Keratinocyte (primary cell): ENCODE measurements at regions not wholly inside any gene's neighbourhood (a gene's known extent, or its start where the extent isn't known, plus 50 kb on each side); places are given as distances from the start of the nearest gene placed in this dataset.

Experiments used
- DNase-seq: peaks from one replicate; pipeline ENCODE4 v3.0.0-alpha.2; 2011; ENCODE audit warnings: low read depth, missing footprints, low spot score
- FAIRE-seq: peaks from 2 replicates; lab custom pipeline; 2011; peaks lifted over from hg19 to GRCh38; lab: Jason Lieb, UNC
- H2AFZ ChIP-seq: 2 replicates; pipeline ENCODE4 v1.6.0; 2012; ENCODE audit warnings: low read length, control low read depth, inconsistent platforms; ENCODE audit not compliant: control insufficient read depth
- H3K27ac ChIP-seq: 2 replicates; pipeline ENCODE4 v1.5.1; 2011; ENCODE audit warnings: low read length; ENCODE audit not compliant: control insufficient read depth, insufficient read depth
- H3K27me3 ChIP-seq: 3 replicates; pipeline ENCODE4 v1.6.0; 2011; ENCODE audit warnings: low read length; ENCODE audit not compliant: control insufficient read depth, insufficient read depth; ENCODE audit errors: extremely low read depth
- H3K36me3 ChIP-seq, 2 experiments: 2 replicates in 1 of 2; 3 replicates in 1 of 2; pipeline ENCODE4 v1.5.1; 2011; ENCODE audit warnings: low read length in 2 of 2, mild to moderate bottlenecking in 1 of 2; ENCODE audit not compliant: control insufficient read depth in 2 of 2, insufficient read depth in 2 of 2; ENCODE audit errors: extremely low read depth in 1 of 2
- H3K4me1 ChIP-seq: 3 replicates; pipeline ENCODE4 v1.5.1; 2011; ENCODE audit warnings: low read length; ENCODE audit not compliant: control insufficient read depth, insufficient read depth; ENCODE audit errors: extremely low read depth
- H3K4me2 ChIP-seq: 3 replicates; pipeline ENCODE4 v1.6.0; 2011; ENCODE audit warnings: low read depth, low read length; ENCODE audit not compliant: control insufficient read depth, insufficient read depth; ENCODE audit errors: extremely low read depth
- H3K4me3 ChIP-seq, 3 experiments: fragments of 200-600 bp in 1 of 3; sonication (generic) in 1 of 3; 2 replicates in 2 of 3; 3 replicates in 1 of 3; pipeline ENCODE4 v1.5.1; 2011 to 2016; ENCODE audit warnings: low read length in 3 of 3, mild to moderate bottlenecking in 3 of 3, control low read depth in 2 of 3, inconsistent platforms in 1 of 3, low read depth in 1 of 3, mixed read lengths in 1 of 3, mixed run types in 1 of 3, moderate library complexity in 1 of 3; ENCODE audit not compliant: control insufficient read depth in 2 of 3, insufficient read depth in 2 of 3; ENCODE audit errors: extremely low read depth in 1 of 3
- H3K79me2 ChIP-seq: 2 replicates; pipeline ENCODE4 v1.6.0; 2012; ENCODE audit warnings: low read length; ENCODE audit not compliant: control insufficient read depth, insufficient read depth
- H3K9ac ChIP-seq: 3 replicates; pipeline ENCODE4 v1.6.0; 2011; ENCODE audit warnings: low read length; ENCODE audit not compliant: control insufficient read depth, insufficient read depth; ENCODE audit errors: extremely low read depth
- H3K9me1 ChIP-seq: 3 replicates; pipeline ENCODE4 v1.6.0; 2011; ENCODE audit warnings: low read length; ENCODE audit not compliant: control insufficient read depth, insufficient read depth; ENCODE audit errors: extremely low read depth
- H3K9me3 ChIP-seq: 2 replicates; pipeline ENCODE4 v1.5.1; 2012; ENCODE audit warnings: low read depth, low read length; ENCODE audit not compliant: control insufficient read depth
- H4K20me1 ChIP-seq: 3 replicates; pipeline ENCODE4 v1.6.0; 2011; ENCODE audit warnings: low read length; ENCODE audit not compliant: control insufficient read depth, insufficient read depth; ENCODE audit errors: extremely low read depth
- EZH2 ChIP-seq: IDR thresholded peaks from one replicate; pipeline ENCODE4 v1.6.1; 2012; ENCODE audit warnings: inconsistent platforms, mild to moderate bottlenecking, low read length, moderate library complexity
- dilution Hi-C: fragments of 300-500 bp; cut with MboI; formaldehyde crosslinking; loops from one replicate; pipeline ENCODE4 v1.7.0; 2020; ENCODE audit warnings: low sequenced_read_pairs; ENCODE audit not compliant: extremely low pct_ligation_motif_present
- TF ChIP-seq, protein P1 (sequence below), 3 experiments: IDR thresholded peaks in 1 of 3; conservative IDR thresholded peaks in 1 of 3; optimal IDR thresholded peaks in 1 of 3; 2 replicates in 2 of 3; 3 replicates in 1 of 3; pipeline versions ENCODE3 to v1.5.1; 2011; ENCODE audit warnings: low read length in 3 of 3, mild to moderate bottlenecking in 3 of 3, moderate library complexity in 2 of 3, control low read depth in 1 of 3, inconsistent platforms in 1 of 3; ENCODE audit not compliant: insufficient read depth in 2 of 3; ENCODE audit errors: extremely low read depth in 1 of 3

GRCh38 chr4:45363931-45364330 lies 637.6 kb upstream of the GNPDA2 start:
- Histone ChIP-seq H3K36me3 (no peaks in the 10 kb centered on the region), H2AFZ (no peak overlapping the region), H3K9me3 (no peaks in the 10 kb centered on the region), H3K4me1 (no peaks in the 10 kb centered on the region), H3K4me3 (no peak overlapping the region), H3K27ac (no peak overlapping the region), H3K9ac (no peak overlapping the region), H3K27me3 (no peaks in the 10 kb centered on the region), H3K79me2 (no peaks in the 10 kb centered on the region), H4K20me1 (no peaks in the 10 kb centered on the region), H3K4me2 (no peak overlapping the region), H3K9me1 (no peaks in the 10 kb centered on the region)
- DNase-seq, result no peak
- TF ChIP-seq, protein P1, sequence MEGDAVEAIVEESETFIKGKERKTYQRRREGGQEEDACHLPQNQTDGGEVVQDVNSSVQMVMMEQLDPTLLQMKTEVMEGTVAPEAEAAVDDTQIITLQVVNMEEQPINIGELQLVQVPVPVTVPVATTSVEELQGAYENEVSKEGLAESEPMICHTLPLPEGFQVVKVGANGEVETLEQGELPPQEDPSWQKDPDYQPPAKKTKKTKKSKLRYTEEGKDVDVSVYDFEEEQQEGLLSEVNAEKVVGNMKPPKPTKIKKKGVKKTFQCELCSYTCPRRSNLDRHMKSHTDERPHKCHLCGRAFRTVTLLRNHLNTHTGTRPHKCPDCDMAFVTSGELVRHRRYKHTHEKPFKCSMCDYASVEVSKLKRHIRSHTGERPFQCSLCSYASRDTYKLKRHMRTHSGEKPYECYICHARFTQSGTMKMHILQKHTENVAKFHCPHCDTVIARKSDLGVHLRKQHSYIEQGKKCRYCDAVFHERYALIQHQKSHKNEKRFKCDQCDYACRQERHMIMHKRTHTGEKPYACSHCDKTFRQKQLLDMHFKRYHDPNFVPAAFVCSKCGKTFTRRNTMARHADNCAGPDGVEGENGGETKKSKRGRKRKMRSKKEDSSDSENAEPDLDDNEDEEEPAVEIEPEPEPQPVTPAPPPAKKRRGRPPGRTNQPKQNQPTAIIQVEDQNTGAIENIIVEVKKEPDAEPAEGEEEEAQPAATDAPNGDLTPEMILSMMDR (optimal IDR thresholded peaks at IDR 0.05 in 1 of 3, IDR thresholded peaks at IDR 0.05 in 1 of 3, conservative IDR thresholded peaks at IDR 0.05 in 1 of 3; ENCODE audit: extremely low read depth in 1 of 3, insufficient read depth in 2 of 3, low read length in 3 of 3), result no peak
- TF ChIP-seq EZH2, result no peak
- dilution Hi-C loops, result no loop called here
- FAIRE-seq, result no peak

GRCh38 chr4:45358573-45359506 lies 632.5 kb upstream of the GNPDA2 start:
- no peak overlapping the region for H3K27ac ChIP-seq
- no peaks in the 10 kb centered on the region for H3K79me2 ChIP-seq
- H3K36me3 ChIP-seq, result no peaks in the 10 kb centered on the region
- H3K9me3 ChIP-seq, result no peaks in the 10 kb centered on the region
- no peak overlapping the region for H2AFZ ChIP-seq
- H3K4me2 ChIP-seq, result no peak overlapping the region
- H3K9me1 ChIP-seq, result no peaks in the 10 kb centered on the region
- no peak overlapping the region for H3K4me3 ChIP-seq
- no peaks in the 10 kb centered on the region for H3K4me1 ChIP-seq
- DNase-seq, result no peak
- no peak overlapping the region for H3K9ac ChIP-seq
- no peak for FAIRE-seq
- no peak for TF ChIP-seq EZH2
- TF ChIP-seq, protein P1 (optimal IDR thresholded peaks at IDR 0.05 in 1 of 3, IDR thresholded peaks at IDR 0.05 in 1 of 3, conservative IDR thresholded peaks at IDR 0.05 in 1 of 3; ENCODE audit: extremely low read depth in 1 of 3, insufficient read depth in 2 of 3, low read length in 3 of 3), result no peak
- no peaks in the 10 kb centered on the region for H3K27me3 ChIP-seq
- H4K20me1 ChIP-seq, result no peaks in the 10 kb centered on the region
- dilution Hi-C loops, result no loop called here
